Neural progenitor cell (in vitro differentiated cells): ENCODE measurements at regions not wholly inside any gene's neighbourhood (a gene's known extent, or its start where the extent isn't known, plus 50 kb on each side); places are given as distances from the start of the nearest gene placed in this dataset.
A peak's percentile ranks its signal among the peaks of the same experiment; 100 is the strongest.

Experiments
- DNase-seq: peaks from one replicate; pipeline ENCODE4 v3.0.0-alpha.2; 2016; ENCODE audit warnings: low spot score
- H2AFZ ChIP-seq: fragments of 200-600 bp; sonication (generic); replicated peaks from 2 replicates; pipeline ENCODE4 v1.6.1; 2016; ENCODE audit warnings: antibody characterized with exemption
- H3F3A ChIP-seq: fragments of 200-600 bp; sonication (generic); 2 replicates; pipeline ENCODE4 v1.6.1; 2016; ENCODE audit warnings: antibody characterized with exemption, low read depth
- H3K27ac ChIP-seq: fragments of 200-600 bp; sonication (generic); 2 replicates; pipeline ENCODE4 v1.5.1; 2016; ENCODE audit warnings: mild to moderate bottlenecking
- H3K27me3 ChIP-seq: fragments of 200-600 bp; sonication (generic); 2 replicates; pipeline ENCODE4 v1.6.1; 2016; ENCODE audit warnings: mild to moderate bottlenecking, moderate library complexity
- H3K36me3 ChIP-seq: fragments of 200-600 bp; sonication (generic); 2 replicates; pipeline ENCODE4 v1.5.1; 2016
- H3K4me1 ChIP-seq: fragments of 200-600 bp; sonication (generic); 2 replicates; pipeline ENCODE4 v1.6.1; 2016; ENCODE audit warnings: mixed run types
- H3K4me2 ChIP-seq: fragments of 200-600 bp; sonication (generic); 2 replicates; pipeline ENCODE4 v1.6.1; 2016
- H3K4me3 ChIP-seq: fragments of 200-600 bp; sonication (generic); 2 replicates; pipeline ENCODE4 v1.5.1; 2016
- H3K79me2 ChIP-seq: fragments of 200-600 bp; sonication (generic); 2 replicates; pipeline ENCODE4 v1.6.1; 2016; ENCODE audit warnings: low read depth
- H3K9ac ChIP-seq: fragments of 200-600 bp; sonication (generic); 2 replicates; pipeline ENCODE4 v1.6.1; 2016
- H3K9me3 ChIP-seq: fragments of 200-600 bp; sonication (generic); 2 replicates; pipeline ENCODE4 v1.5.1; 2016; ENCODE audit warnings: low read depth
- H4K20me1 ChIP-seq: fragments of 200-600 bp; sonication (generic); 2 replicates; pipeline ENCODE4 v1.6.1; 2016; ENCODE audit warnings: low read depth
- H3K27ac Mint-ChIP-seq: 3 replicates; pipeline ENCODE4 v1.8.0; 2021; ENCODE audit warnings: mixed read lengths
- H3K27me3 Mint-ChIP-seq: 2 replicates; pipeline ENCODE4 v1.8.0; 2022; ENCODE audit warnings: low read depth, mild to moderate bottlenecking, inconsistent platforms, moderate library complexity, mixed read lengths; ENCODE audit not compliant: insufficient read depth
- H3K36me3 Mint-ChIP-seq: 3 replicates; pipeline ENCODE4 v1.8.0; 2021; ENCODE audit warnings: mixed read lengths
- H3K4me1 Mint-ChIP-seq: 3 replicates; pipeline ENCODE4 v1.8.0; 2021; ENCODE audit warnings: mixed read lengths
- H3K4me3 Mint-ChIP-seq: 3 replicates; pipeline ENCODE4 v1.8.0; 2021; ENCODE audit warnings: mild to moderate bottlenecking, moderate library complexity, mixed read lengths
- H3K9me3 Mint-ChIP-seq: 3 replicates; pipeline ENCODE4 v1.8.0; 2020; ENCODE audit warnings: mixed read lengths
- EZH2 ChIP-seq: fragments of 200-600 bp; sonication (generic); IDR thresholded peaks from 2 replicates; pipeline ENCODE4 v1.6.1; 2017; ENCODE audit warnings: antibody characterized with exemption, mild to moderate bottlenecking, moderate library complexity
- EZH2phosphoT487 ChIP-seq: fragments of 200-600 bp; sonication (generic); IDR thresholded peaks from 2 replicates; pipeline ENCODE4 v1.6.1; 2017; ENCODE audit warnings: antibody characterized with exemption
- TF ChIP-seq, protein P1 (sequence below): fragments of 200-600 bp; sonication (generic); IDR thresholded peaks from 2 replicates; pipeline ENCODE4 v1.5.1; 2017; ENCODE audit warnings: antibody characterized with exemption, mild to moderate bottlenecking

DNA sequence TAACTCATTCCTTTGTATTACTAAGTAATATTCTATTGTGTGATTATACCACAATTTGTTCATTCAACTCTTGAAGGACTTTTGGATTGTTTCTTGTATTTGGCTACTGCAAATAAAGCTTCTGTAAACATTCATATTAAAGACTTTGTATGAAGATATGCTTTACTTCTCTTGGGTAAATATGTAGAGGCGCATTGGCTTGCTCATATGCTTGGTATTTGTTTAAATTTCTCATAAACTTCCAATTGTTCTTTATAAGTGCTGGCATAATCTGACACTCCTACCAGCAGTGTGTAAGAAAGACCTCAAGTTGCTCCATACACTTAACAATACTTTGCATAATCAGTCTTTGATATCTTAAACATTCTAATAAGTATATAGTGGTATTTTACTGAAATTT, 792.8 kb upstream of the LRRTM1 start:
- Mint-ChIP-seq H3K4me1 (peaks cover 7% of the 10 kb centered on the region), H3K4me3 (no peak overlapping the region), H3K27ac (no peak overlapping the region), H3K36me3 (no peaks in the 10 kb centered on the region), H3K9me3 (no peaks in the 10 kb centered on the region), H3K27me3 (peaks cover 2% of the 10 kb centered on the region)
- Histone ChIP-seq H3K4me1 (peaks cover 4% of the 10 kb centered on the region), H3K27me3 (no peaks in the 10 kb centered on the region), H3K27ac (no peak overlapping the region), H3K9me3 (no peaks in the 10 kb centered on the region), H3F3A (no peaks in the 10 kb centered on the region), H3K4me3 (no peak overlapping the region), H3K9ac (no peak overlapping the region), H3K79me2 (no peaks in the 10 kb centered on the region), H3K36me3 (no peaks in the 10 kb centered on the region), H2AFZ (no peak overlapping the region), H3K4me2 (no peak overlapping the region), H4K20me1 (no peaks in the 10 kb centered on the region)
- no peak for DNase-seq
- TF ChIP-seq EZH2phosphoT487, result no peak
- TF ChIP-seq EZH2, result no peak
- TF ChIP-seq, protein P1, sequence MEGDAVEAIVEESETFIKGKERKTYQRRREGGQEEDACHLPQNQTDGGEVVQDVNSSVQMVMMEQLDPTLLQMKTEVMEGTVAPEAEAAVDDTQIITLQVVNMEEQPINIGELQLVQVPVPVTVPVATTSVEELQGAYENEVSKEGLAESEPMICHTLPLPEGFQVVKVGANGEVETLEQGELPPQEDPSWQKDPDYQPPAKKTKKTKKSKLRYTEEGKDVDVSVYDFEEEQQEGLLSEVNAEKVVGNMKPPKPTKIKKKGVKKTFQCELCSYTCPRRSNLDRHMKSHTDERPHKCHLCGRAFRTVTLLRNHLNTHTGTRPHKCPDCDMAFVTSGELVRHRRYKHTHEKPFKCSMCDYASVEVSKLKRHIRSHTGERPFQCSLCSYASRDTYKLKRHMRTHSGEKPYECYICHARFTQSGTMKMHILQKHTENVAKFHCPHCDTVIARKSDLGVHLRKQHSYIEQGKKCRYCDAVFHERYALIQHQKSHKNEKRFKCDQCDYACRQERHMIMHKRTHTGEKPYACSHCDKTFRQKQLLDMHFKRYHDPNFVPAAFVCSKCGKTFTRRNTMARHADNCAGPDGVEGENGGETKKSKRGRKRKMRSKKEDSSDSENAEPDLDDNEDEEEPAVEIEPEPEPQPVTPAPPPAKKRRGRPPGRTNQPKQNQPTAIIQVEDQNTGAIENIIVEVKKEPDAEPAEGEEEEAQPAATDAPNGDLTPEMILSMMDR, result no peak

DNA sequence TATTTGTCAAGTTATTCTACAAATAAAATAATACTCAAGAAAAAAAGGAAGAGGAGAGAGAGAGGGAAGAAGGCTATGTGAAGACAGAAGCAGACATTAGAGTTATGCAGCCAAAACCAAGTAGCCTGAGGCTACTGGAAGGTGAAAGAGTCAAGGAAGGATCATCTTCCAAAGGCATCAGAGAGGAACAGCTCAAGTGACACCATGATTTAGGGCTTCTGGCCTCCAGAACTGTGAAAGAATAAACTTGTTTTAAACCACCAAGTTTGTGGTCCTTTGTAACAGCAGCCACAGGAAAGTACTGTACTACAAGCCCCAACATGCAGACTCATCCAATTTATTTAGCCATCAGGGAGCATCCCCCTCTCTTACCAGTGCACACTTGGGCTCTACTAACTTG, 788.5 kb upstream of the LRRTM1 start:
- Mint-ChIP-seq H3K27ac (no peak overlapping the region), H3K4me1 (no peaks in the 10 kb centered on the region), H3K9me3 (no peaks in the 10 kb centered on the region), H3K27me3 (no peaks in the 10 kb centered on the region), H3K4me3 (no peak overlapping the region), H3K36me3 (no peaks in the 10 kb centered on the region)
- Histone ChIP-seq H3K9me3 (no peaks in the 10 kb centered on the region), H3K4me2 (no peak overlapping the region), H4K20me1 (no peaks in the 10 kb centered on the region), H2AFZ (peak overlapping the region; percentile 47), H3K27ac (no peak overlapping the region), H3K4me1 (no peaks in the 10 kb centered on the region), H3K4me3 (no peak overlapping the region), H3K27me3 (no peaks in the 10 kb centered on the region), H3F3A (no peaks in the 10 kb centered on the region), H3K79me2 (no peaks in the 10 kb centered on the region), H3K9ac (no peak overlapping the region), H3K36me3 (no peaks in the 10 kb centered on the region)
- no peak for DNase-seq
- TF ChIP-seq EZH2 (no peak), EZH2phosphoT487 (no peak)

DNA sequence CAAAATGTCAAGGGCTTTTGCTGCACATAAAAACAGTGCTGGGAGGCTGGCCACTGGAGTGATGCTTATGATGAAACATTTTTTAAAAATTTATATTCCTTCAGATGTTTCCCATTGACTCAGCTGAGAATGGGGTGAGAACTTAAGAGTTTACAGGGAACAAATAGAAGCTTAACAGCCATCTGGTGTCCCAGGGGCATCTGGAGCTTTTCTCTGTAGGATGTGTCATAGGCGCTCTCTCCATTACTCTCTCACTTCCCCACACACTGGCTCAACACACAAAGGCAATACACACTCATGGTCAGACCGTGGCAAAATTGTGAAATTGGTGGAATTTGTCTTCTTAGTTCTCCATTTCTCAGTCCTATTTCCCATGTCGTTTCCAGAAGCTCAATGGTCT, 783.1 kb upstream of the LRRTM1 start:
- Histone ChIP-seq H3K9me3 (no peaks in the 10 kb centered on the region), H3K4me1 (no peaks in the 10 kb centered on the region), H4K20me1 (no peaks in the 10 kb centered on the region), H3K9ac (no peak overlapping the region), H2AFZ (no peak overlapping the region), H3K27me3 (no peaks in the 10 kb centered on the region), H3K27ac (no peak overlapping the region), H3K4me3 (no peak overlapping the region), H3F3A (no peaks in the 10 kb centered on the region), H3K4me2 (no peak overlapping the region), H3K36me3 (no peaks in the 10 kb centered on the region), H3K79me2 (no peaks in the 10 kb centered on the region)
- Mint-ChIP-seq H3K27ac (no peak overlapping the region), H3K4me3 (no peak overlapping the region), H3K9me3 (no peaks in the 10 kb centered on the region), H3K36me3 (no peaks in the 10 kb centered on the region), H3K4me1 (no peaks in the 10 kb centered on the region), H3K27me3 (no peaks in the 10 kb centered on the region)
- no peak for TF ChIP-seq EZH2phosphoT487
- no peak for DNase-seq

DNA sequence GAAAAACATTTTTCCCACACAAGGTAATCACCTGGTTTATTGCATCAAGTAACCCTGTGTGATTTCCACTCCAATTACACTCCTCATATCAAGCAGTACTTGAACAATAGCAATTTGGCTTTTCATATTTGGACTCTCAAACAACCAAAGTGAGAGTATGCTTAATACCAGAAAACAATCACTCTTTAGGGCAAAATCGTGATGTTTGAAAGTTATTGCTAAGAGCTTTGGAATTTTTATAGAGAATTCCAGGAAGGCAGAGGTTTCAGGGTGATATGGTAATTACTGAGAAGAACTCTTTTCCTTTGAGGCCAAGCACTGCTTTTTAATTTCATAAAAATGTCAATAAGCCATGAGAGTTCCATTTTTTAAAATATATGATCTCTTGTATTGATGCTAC, 779.5 kb upstream of the LRRTM1 start:
- no peak overlapping the region for H3K4me2 ChIP-seq
- no peaks in the 10 kb centered on the region for H3K9me3 ChIP-seq
- TF ChIP-seq EZH2phosphoT487 (no peak), EZH2 (no peak)
- TF ChIP-seq, protein P1, result no peak
- no peaks in the 10 kb centered on the region for H3K4me1 ChIP-seq
- H3K4me3 ChIP-seq, result no peak overlapping the region
- no peaks in the 10 kb centered on the region for H3K27me3 Mint-ChIP-seq
- H3K36me3 Mint-ChIP-seq, result no peaks in the 10 kb centered on the region
- no peak overlapping the region for H2AFZ ChIP-seq
- H3K27ac ChIP-seq, result no peak overlapping the region
- H3K9ac ChIP-seq, result no peak overlapping the region
- no peaks in the 10 kb centered on the region for H3K9me3 Mint-ChIP-seq
- H3K27ac Mint-ChIP-seq, result no peak overlapping the region
- no peak overlapping the region for H3K4me3 Mint-ChIP-seq
- DNase-seq, result no peak
- H4K20me1 ChIP-seq, result no peaks in the 10 kb centered on the region
- no peaks in the 10 kb centered on the region for H3K27me3 ChIP-seq
- no peaks in the 10 kb centered on the region for H3K79me2 ChIP-seq
- H3K4me1 Mint-ChIP-seq, result no peaks in the 10 kb centered on the region
- H3K36me3 ChIP-seq, result no peaks in the 10 kb centered on the region
- no peaks in the 10 kb centered on the region for H3F3A ChIP-seq
